Activated CD8-positive, alpha-beta memory T cell treated with anti-CD3 and anti-CD28 coated beads for 36 hours (primary cell): ENCODE measurements at regions not wholly inside any gene's neighbourhood (a gene's known extent, or its start where the extent isn't known, plus 50 kb on each side); places are given as distances from the start of the nearest gene placed in this dataset.
"Not testable (repeated sequence)": the region's sequence is repeated elsewhere in the genome, so short reads cannot be mapped to it uniquely, and the experiment has no call there.

ENCODE experiments used
- CTCF ChIA-PET: fragments of 350-600 bp; sonication (Branson Sonifier 250); formaldehyde crosslinking; loops from one replicate; lab custom pipeline; 2021; ENCODE audit warnings: antibody characterized with exemption; lab: Charles Lee
- POLR2A ChIA-PET: fragments of 350-600 bp; sonication (Branson Sonifier 250); formaldehyde crosslinking; loops from one replicate; lab custom pipeline; 2021; ENCODE audit warnings: antibody characterized with exemption; lab: Charles Lee

- CTCF ChIA-PET = no interaction called here
- POLR2A ChIA-PET = no interaction called here
These were observed 179.2 kb upstream of the AUTS2 start for GRCh38 chr7:69418869-69419670.

GRCh38 chr7:69419934-69420333 lies 178.3 kb upstream of the AUTS2 start:
- ChIA-PET CTCF (no interaction called here), POLR2A (no interaction called here)

GRCh38 chr7:69422574-69422985 lies 175.7 kb upstream of the AUTS2 start:
- CTCF ChIA-PET = no interaction called here
- POLR2A ChIA-PET = no interaction called here

GRCh38 chr7:69426705-69427104 lies 171.6 kb upstream of the AUTS2 start:
- POLR2A ChIA-PET = no interaction called here
- CTCF ChIA-PET = no interaction called here

GRCh38 chr7:69428089-69428488 lies 170.2 kb upstream of the AUTS2 start:
- CTCF ChIA-PET = no interaction called here
- POLR2A ChIA-PET = no interaction called here

GRCh38 chr7:69429911-69430383 lies 168.3 kb upstream of the AUTS2 start:
- CTCF ChIA-PET = no interaction called here

GRCh38 chr7:69430384-69431021 lies 167.8 kb upstream of the AUTS2 start:
- POLR2A ChIA-PET = no interaction called here

More at GRCh38 chr7:69429911-69430383, 168.3 kb upstream of the AUTS2 start:
- POLR2A ChIA-PET = no interaction called here

GRCh38 chr7:69431626-69432025 lies 166.6 kb upstream of the AUTS2 start:
- CTCF ChIA-PET = no interaction called here
- POLR2A ChIA-PET = no interaction called here

More at GRCh38 chr7:69430384-69431021, 167.8 kb upstream of the AUTS2 start:
- CTCF ChIA-PET = no interaction called here

GRCh38 chr7:69432276-69432675 lies 166.0 kb upstream of the AUTS2 start:
- POLR2A ChIA-PET, CTCF ChIA-PET: not testable (repeated sequence)

GRCh38 chr7:69433081-69433480 lies 165.2 kb upstream of the AUTS2 start:
- CTCF ChIA-PET = no interaction called here

GRCh38 chr7:69434398-69434815 lies 163.9 kb upstream of the AUTS2 start:
- ChIA-PET CTCF (no interaction called here), POLR2A (no interaction called here)

More at GRCh38 chr7:69433081-69433480, 165.2 kb upstream of the AUTS2 start:
- POLR2A ChIA-PET = no interaction called here

- POLR2A ChIA-PET = no interaction called here
- CTCF ChIA-PET = no interaction called here
These were observed 162.6 kb upstream of the AUTS2 start for GRCh38 chr7:69435711-69436110.

- CTCF ChIA-PET = no interaction called here
- POLR2A ChIA-PET = no interaction called here
These were observed 161.3 kb upstream of the AUTS2 start for GRCh38 chr7:69436946-69437345.

GRCh38 chr7:69438584-69439412 lies 159.5 kb upstream of the AUTS2 start:
- ChIA-PET POLR2A (no interaction called here), CTCF (no interaction called here)

GRCh38 chr7:69439636-69440325 lies 158.5 kb upstream of the AUTS2 start:
- POLR2A ChIA-PET = no interaction called here
- CTCF ChIA-PET = no interaction called here

GRCh38 chr7:69440976-69441375 lies 157.3 kb upstream of the AUTS2 start:
- ChIA-PET POLR2A (no interaction called here), CTCF (no interaction called here)

GRCh38 chr7:69443136-69443535 lies 155.1 kb upstream of the AUTS2 start:
- POLR2A ChIA-PET = no interaction called here
- CTCF ChIA-PET = no interaction called here

GRCh38 chr7:69445541-69445940 lies 152.7 kb upstream of the AUTS2 start:
- CTCF ChIA-PET = no interaction called here
- POLR2A ChIA-PET = no interaction called here

- CTCF ChIA-PET = not testable (repeated sequence)
These were observed 152.1 kb upstream of the AUTS2 start for GRCh38 chr7:69446213-69446612.

GRCh38 chr7:69448071-69448470 lies 150.2 kb upstream of the AUTS2 start:
- CTCF ChIA-PET = no interaction called here
- POLR2A ChIA-PET = no interaction called here

More at GRCh38 chr7:69446213-69446612, 152.1 kb upstream of the AUTS2 start:
- POLR2A ChIA-PET = not testable (repeated sequence)
